ENCODE measurements at regions not wholly inside any gene's neighbourhood (a gene's known extent, or its start where the extent isn't known, plus 50 kb on each side); places are given as distances from the start of the nearest gene placed in this dataset.

GRCh38 chr5:145280806-145281205 lies 554.3 kb downstream of the PRELID2 start:
- no peak for DNase-seq (ENCODE audit: low read depth in 4 of 4, low spot score in 1 of 4)

GRCh38 chr5:145280214-145280613 lies 554.9 kb downstream of the PRELID2 start:
- no peak for DNase-seq (ENCODE audit: low read depth in 4 of 4, low spot score in 1 of 4)

DNA sequence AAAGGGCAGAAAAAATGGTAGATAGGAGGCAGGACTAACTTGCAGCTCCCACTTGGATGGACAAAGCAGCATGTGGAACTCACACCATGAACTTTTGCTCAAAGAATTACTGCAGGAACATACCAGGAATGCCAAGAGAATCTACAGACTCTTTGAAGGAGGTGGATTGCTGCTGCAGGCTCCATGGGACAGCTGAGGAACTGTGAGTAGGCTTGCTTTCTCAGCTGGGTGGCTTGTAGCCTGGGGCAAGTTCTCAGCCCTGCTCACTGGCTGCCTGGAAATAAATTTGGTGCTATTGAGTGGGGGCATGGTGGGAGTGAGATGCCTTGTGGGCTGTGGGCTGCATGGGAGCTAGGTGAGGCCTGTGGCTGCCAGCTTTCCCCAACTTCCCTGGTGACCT lies 574.5 kb downstream of the PRELID2 start:
- no peak for DNase-seq (ENCODE audit: low read depth in 4 of 4, low spot score in 1 of 4)

DNA sequence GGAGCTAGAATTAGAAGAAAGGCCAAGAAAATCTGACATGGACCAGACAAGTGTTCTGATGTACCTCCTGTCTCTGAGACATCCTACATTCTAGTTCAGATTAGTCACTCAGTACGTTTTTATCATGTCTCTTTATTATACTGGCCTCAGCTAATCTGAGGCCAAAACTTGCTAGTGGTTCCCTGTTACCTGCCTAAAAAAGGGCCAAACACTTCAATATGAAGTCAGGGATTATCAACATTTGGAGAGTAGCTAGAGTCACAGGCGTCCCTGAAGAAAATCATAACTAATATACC lies 587.4 kb downstream of the PRELID2 start:
- no peak for DNase-seq (ENCODE audit: low read depth in 4 of 4, low spot score in 1 of 4)

- DNase-seq (ENCODE audit: low read depth in 4 of 4, low spot score in 1 of 4): no peak
These were observed 588.0 kb downstream of the PRELID2 start for GRCh38 chr5:145246961-145247744.

- no peak for DNase-seq (ENCODE audit: low read depth in 4 of 4, low spot score in 1 of 4)
These were observed 588.8 kb downstream of the PRELID2 start for GRCh38 chr5:145246379-145246778.

DNA sequence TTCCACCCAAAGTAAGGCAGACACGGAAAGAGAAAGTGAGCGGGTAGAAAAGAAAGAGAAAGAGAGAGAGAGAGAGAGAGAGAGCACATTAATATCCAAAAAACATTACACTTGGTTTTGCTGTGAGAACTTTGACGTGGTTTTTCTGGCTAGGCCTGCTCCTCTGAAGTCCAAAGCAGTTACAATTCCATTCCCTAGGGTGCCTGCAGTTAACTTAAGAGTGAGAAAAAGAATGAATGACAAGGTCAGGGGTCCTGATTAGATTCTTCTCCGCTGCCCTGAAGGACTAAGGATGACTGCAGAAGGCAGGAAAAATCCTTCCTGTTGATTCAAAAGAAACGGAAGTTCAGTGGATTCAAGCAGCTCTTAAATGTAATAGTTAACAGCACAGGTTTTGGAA lies 589.8 kb downstream of the PRELID2 start:
- no peak for DNase-seq (ENCODE audit: low read depth in 4 of 4, low spot score in 1 of 4)

DNA sequence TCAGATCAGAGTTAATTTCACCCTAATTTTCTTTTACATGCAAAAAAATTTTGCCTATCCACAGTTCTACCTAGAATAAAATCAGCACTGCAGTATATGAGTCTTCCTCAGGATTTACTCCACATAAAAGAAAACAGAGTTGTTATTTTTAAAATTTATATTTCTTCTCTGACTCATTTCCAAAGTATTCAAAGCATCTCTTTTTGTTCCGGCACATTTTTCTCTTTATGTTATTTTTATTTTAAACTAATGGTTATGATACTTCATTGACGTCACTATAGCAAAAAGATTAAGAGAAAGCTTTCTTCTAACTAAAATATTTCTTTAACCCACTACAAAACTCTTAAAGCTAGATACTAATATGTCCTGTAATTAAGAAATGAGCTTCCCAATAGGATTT lies 590.4 kb downstream of the PRELID2 start:
- DNase-seq (ENCODE audit: low read depth in 4 of 4, low spot score in 1 of 4): no peak

- no peak for DNase-seq (ENCODE audit: low read depth in 4 of 4, low spot score in 1 of 4)
These were observed 590.9 kb downstream of the PRELID2 start for GRCh38 chr5:145244251-145244650.

- DNase-seq (ENCODE audit: low read depth in 4 of 4, low spot score in 1 of 4): no peak
These were observed 592.1 kb downstream of the PRELID2 start for GRCh38 chr5:145243016-145243415.

DNA sequence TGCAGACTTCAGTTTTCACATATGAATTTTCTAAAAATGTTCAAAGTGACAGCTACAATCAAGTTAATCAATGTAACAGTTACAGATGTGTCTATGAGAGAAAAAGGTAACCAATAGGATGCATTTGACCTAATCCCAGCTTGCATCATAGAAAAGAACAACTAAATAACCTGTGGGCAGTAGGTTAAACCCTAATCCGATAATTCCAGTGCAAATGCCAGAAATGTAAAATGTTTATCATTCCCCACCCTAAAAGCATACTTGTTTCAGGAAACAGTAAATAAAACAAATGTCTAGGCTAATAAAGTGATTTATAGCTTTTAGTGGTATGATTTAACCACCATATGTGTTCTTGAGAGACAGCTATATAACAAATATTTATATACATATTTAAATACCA lies 592.6 kb downstream of the PRELID2 start:
- DNase-seq (ENCODE audit: low read depth in 4 of 4, low spot score in 1 of 4): no peak

DNA sequence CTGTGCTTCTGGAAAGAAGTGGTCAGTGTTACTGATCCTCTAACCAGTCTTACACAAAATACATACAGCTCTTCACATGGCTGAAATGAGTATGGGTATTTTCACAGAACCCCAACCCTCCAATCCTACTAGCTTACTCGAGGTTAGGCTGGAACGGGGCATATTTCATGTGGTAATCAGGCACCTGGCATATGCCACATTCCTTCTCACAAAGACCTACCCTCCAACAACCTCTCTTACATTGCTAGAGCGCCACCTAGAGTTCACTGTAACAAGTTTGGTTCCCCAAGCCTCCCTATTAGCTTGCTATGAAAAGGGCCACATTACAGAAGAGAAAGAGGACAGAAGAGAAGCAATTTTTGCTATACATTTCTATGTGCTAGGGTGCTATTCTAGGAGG lies 597.3 kb downstream of the PRELID2 start:
- DNase-seq (ENCODE audit: low read depth in 4 of 4, low spot score in 1 of 4): no peak

GRCh38 chr5:145236983-145237382 lies 598.2 kb downstream of the PRELID2 start:
- no peak for DNase-seq (ENCODE audit: low read depth in 4 of 4, low spot score in 1 of 4)

DNA sequence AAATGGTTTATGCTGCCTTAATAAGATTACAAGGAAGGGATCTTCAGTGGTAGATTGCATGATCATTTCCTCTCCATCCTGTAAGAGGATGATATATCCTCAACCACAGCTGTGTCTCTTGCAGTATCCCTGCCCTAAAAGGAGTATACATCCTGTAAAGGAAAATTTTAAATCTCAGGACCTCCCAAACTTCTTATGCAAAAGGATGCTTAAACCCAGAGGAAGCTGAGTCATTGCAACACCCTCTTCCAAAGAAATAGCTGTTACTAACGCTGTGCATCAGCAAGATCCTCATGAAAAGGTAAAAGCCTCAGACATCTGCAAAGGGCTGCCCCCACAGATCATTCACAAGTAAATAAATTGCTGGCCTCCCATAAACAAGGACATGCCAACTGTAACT lies 599.0 kb downstream of the PRELID2 start:
- no peak for DNase-seq (ENCODE audit: low read depth in 4 of 4, low spot score in 1 of 4)

- DNase-seq (ENCODE audit: low read depth in 4 of 4, low spot score in 1 of 4): no peak
These were observed 601.7 kb downstream of the PRELID2 start for GRCh38 chr5:145233461-145233860.

DNA sequence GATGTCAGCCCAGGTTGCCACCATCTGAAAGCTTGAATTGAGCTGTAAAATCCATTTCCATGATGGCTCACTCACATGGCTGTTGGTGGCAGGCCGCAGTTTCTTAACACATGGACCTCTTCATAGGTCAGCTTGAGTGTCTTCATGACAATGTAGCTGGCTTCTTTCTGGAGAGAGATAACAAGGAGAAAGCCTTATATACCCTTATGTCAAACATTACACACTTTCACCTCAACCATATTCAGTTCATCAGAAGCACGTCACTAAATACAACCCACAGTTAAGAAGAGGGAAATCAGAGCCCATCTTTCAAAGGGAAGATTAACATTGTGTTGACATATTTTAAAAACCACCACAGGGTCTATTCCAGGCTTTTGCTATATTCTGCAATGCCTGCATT lies 604.4 kb downstream of the PRELID2 start:
- DNase-seq (ENCODE audit: low read depth in 4 of 4, low spot score in 1 of 4): no peak

DNA sequence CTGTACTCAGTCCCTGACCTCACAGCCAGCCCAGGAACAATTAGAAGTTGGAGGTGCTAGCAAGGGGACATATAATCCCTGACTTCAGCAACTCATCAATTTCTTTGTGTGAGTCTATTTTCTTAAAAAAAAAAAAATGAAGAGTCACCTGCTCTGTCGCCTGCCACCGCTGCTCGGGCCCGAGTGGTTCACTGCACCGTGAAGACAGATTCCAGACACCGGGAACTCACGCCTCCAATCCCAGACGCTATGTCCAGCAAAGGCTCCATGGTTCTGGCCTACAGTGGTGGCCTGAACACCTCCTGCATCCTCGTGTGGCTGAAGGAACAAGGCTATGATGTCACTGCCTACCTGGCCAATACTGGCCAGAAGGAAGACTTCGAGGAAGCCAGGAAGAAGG lies 606.6 kb downstream of the PRELID2 start:
- DNase-seq (ENCODE audit: low read depth in 4 of 4, low spot score in 1 of 4): no peak

DNA sequence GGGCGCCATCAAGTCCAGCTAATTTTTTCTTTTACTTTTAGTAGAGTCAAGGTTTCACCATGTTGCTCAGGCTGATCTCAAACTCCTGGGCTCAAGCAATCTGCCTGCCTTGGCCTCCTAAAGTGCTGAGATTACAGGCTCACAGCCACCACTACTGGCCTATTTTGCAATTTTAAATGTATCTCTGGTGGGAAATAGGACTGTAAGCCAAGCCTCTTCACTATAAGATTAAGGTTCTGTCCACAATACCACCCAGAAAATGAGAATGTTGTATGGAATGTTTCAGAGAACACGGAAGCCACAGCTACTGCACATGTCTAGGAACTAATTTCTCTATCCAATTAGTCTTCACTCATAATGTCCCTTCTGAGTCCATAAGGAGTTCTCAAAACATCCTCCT lies 607.3 kb downstream of the PRELID2 start:
- no peak for DNase-seq (ENCODE audit: low read depth in 4 of 4, low spot score in 1 of 4)

GRCh38 chr5:145226726-145227125 lies 608.4 kb downstream of the PRELID2 start:
- DNase-seq (ENCODE audit: low read depth in 4 of 4, low spot score in 1 of 4): no peak

DNA sequence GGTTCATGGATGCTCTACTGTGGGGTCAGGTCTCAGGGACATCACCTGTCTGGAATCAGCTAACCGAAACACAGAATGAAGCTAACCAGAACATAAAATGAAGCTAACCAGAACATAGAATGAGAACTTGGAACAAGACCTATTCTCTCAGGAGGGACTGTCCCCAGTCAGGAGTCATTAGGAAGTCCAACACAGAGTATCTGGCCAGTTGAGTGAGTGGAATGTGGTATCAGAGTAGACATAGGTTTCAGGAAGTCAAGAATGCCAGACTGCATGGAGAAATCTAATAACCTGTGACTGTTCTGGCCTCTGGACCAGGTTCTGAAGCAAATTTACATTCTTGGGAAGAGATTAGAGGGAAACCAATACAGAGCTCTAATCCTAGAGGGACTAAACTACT lies 609.6 kb downstream of the PRELID2 start:
- DNase-seq (ENCODE audit: low read depth in 4 of 4, low spot score in 1 of 4): no peak

GRCh38 chr5:145223582-145223981 lies 611.6 kb downstream of the PRELID2 start:
- DNase-seq (ENCODE audit: low read depth in 4 of 4, low spot score in 1 of 4): no peak

GRCh38 chr5:145222622-145223021 lies 612.5 kb downstream of the PRELID2 start:
- DNase-seq (ENCODE audit: low read depth in 4 of 4, low spot score in 1 of 4): no peak

DNA sequence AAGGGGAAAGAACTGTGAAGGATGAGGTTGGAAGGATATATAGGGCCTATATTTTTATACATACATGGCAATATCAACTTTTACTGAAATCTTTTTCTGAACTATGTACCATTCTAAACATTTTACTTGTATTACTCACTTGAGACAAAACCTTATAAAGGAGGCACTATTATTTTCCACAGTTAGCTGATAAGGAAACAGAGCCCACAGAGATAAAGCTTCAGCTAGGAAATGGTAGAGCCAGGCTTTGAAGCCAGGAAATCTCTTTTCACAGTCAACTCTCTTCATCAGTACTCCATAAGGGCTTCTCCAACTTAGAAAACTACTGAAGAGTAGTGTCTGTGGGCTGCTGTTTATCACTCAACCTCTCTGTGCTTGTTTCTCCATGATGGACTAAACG lies 613.7 kb downstream of the PRELID2 start:
- no peak for DNase-seq (ENCODE audit: low read depth in 4 of 4, low spot score in 1 of 4)

GRCh38 chr5:145220481-145220880 lies 614.7 kb downstream of the PRELID2 start:
- DNase-seq (ENCODE audit: low read depth in 4 of 4, low spot score in 1 of 4): no peak
